Limb (tissue), 2 donors: ENCODE measurements at regions not wholly inside any gene's neighbourhood (a gene's known extent, or its start where the extent isn't known, plus 50 kb on each side); places are given as distances from the start of the nearest gene placed in this dataset.
"Not testable (repeated sequence)": the region's sequence is repeated elsewhere in the genome, so short reads cannot be mapped to it uniquely, and the experiment has no call there.

Experiments used
- DNase-seq, 2 donors: peaks; one replicate each; pipeline ENCODE4 v3.0.0-alpha.2; 2016; ENCODE audit errors: extremely low spot score in 2 of 2

GRCh38 chr15:96666979-96667378 lies 336.5 kb downstream of the NR2F2 start:
- not testable (repeated sequence) for DNase-seq

- no peak for DNase-seq
These were observed 339.9 kb downstream of the NR2F2 start for GRCh38 chr15:96670389-96670788.

- no peak for DNase-seq
These were observed 342.1 kb downstream of the NR2F2 start for GRCh38 chr15:96672629-96673028.

- DNase-seq: no peak
These were observed 347.9 kb downstream of the NR2F2 start for GRCh38 chr15:96678386-96678785.

- DNase-seq: no peak
These were observed 357.0 kb downstream of the NR2F2 start for GRCh38 chr15:96687388-96688107.

GRCh38 chr15:96690733-96691132 lies 360.2 kb downstream of the NR2F2 start:
- no peak for DNase-seq

- DNase-seq: no peak
These were observed 362.3 kb downstream of the NR2F2 start for GRCh38 chr15:96692826-96693225.

GRCh38 chr15:96693515-96693914 lies 363.0 kb downstream of the NR2F2 start:
- DNase-seq: no peak

- no peak for DNase-seq
These were observed 363.6 kb downstream of the NR2F2 start for GRCh38 chr15:96693990-96694517.

GRCh38 chr15:96695426-96695825 lies 364.9 kb downstream of the NR2F2 start:
- DNase-seq: no peak

- DNase-seq: no peak
These were observed 369.4 kb downstream of the NR2F2 start for GRCh38 chr15:96699871-96700401.

GRCh38 chr15:96700555-96700954 lies 370.1 kb downstream of the NR2F2 start:
- DNase-seq: no peak

- DNase-seq: no peak
These were observed 370.9 kb downstream of the NR2F2 start for GRCh38 chr15:96701443-96701842.

GRCh38 chr15:96701877-96702276 lies 371.4 kb downstream of the NR2F2 start:
- no peak for DNase-seq

GRCh38 chr15:96702589-96702988 lies 372.1 kb downstream of the NR2F2 start:
- DNase-seq: no peak

- no peak for DNase-seq
These were observed 372.6 kb downstream of the NR2F2 start for GRCh38 chr15:96703091-96703490.

- DNase-seq: no peak
These were observed 373.5 kb downstream of the NR2F2 start for GRCh38 chr15:96703794-96704550.

- DNase-seq: no peak
These were observed 385.6 kb downstream of the NR2F2 start for GRCh38 chr15:96716075-96716474.

GRCh38 chr15:96716478-96716877 lies 386.0 kb downstream of the NR2F2 start:
- DNase-seq: no peak

- no peak for DNase-seq
These were observed 389.8 kb downstream of the NR2F2 start for GRCh38 chr15:96720251-96720650.

- no peak for DNase-seq
These were observed 390.2 kb downstream of the NR2F2 start for GRCh38 chr15:96720656-96721055.

- DNase-seq: no peak
These were observed 398.1 kb downstream of the NR2F2 start for GRCh38 chr15:96728591-96728990.
